Sigmoid colon (tissue), 6 donors: ENCODE measurements at regions not wholly inside any gene's neighbourhood (a gene's known extent, or its start where the extent isn't known, plus 50 kb on each side); places are given as distances from the start of the nearest gene placed in this dataset.
A peak's percentile ranks its signal among the peaks of the same experiment; 100 is the strongest.

Experiments
- DNase-seq: peaks from one replicate; pipeline ENCODE4 v3.0.0-alpha.2; 2019
- H3K27ac ChIP-seq, 4 donors: fragments of 200-600 bp; sonication (generic); one replicate each; pipeline ENCODE4 v1.5.1; 2016 to 2019; ENCODE audit warnings: mild to moderate bottlenecking in 1 of 4
- H3K27me3 ChIP-seq, 3 donors: fragments of 200-600 bp; sonication (generic); one replicate each; pipeline ENCODE4 v1.5.1; 2019; ENCODE audit warnings: mild to moderate bottlenecking in 1 of 3
- H3K36me3 ChIP-seq, 4 donors: fragments of 200-600 bp; sonication (generic); one replicate each; pipeline ENCODE4 v1.5.1; 2016 to 2019
- H3K4me1 ChIP-seq, 4 donors: fragments of 200-600 bp; sonication (generic); one replicate each; pipeline ENCODE4 v1.5.1; 2017 to 2019
- H3K4me3 ChIP-seq, 4 donors: fragments of 200-600 bp; sonication (generic); one replicate each; pipeline ENCODE4 v1.5.1; 2017 to 2019; ENCODE audit warnings: mild to moderate bottlenecking in 2 of 4, moderate library complexity in 1 of 4
- H3K9me3 ChIP-seq, 4 donors: fragments of 200-600 bp in 3 of 4; sonication (generic) in 3 of 4; one replicate each; pipeline versions ENCODE4 v1.5.1 to v1.6.1; 2013 to 2019
- EP300 ChIP-seq, 4 donors: sonication (generic); formaldehyde crosslinking; IDR thresholded peaks; one replicate each; pipeline ENCODE4 v1.6.1; 2017; ENCODE audit warnings: antibody characterized with exemption in 4 of 4
- POLR2A ChIP-seq, 2 donors: fragments of 450-650 bp; IDR thresholded peaks; one replicate each; pipeline ENCODE4 v1.6.1; 2016; ENCODE audit warnings: antibody characterized with exemption in 2 of 2, mild to moderate bottlenecking in 2 of 2, moderate library complexity in 2 of 2
- POLR2AphosphoS5 ChIP-seq, 4 donors: sonication (generic); formaldehyde crosslinking; IDR thresholded peaks; one replicate each; pipeline ENCODE4 v1.6.1; 2017; ENCODE audit warnings: antibody characterized with exemption in 4 of 4
- WGBS, 2 donors: extraction: QIAGEN DNeasy Blood & Tissue Kit; methylation state at CpG; one replicate each; pipeline ENCODE4 v1.1.7; 2013; 5-methylcytosine and 5-hydroxymethylcytosine counted together
- intact Hi-C: fragments of 100-400 bp; cut with DNase I; formaldehyde crosslinking; loops from one replicate; pipeline ENCODE4 v1.15.1; 2023
- TF ChIP-seq, protein P1 (sequence below), 4 experiments: fragments of 450-650 bp in 3 of 4; fragments of 200-600 bp in 1 of 4; IDR thresholded peaks; one replicate each; pipeline ENCODE4 v1.5.1; 2016 to 2019; ENCODE audit warnings: antibody characterized with exemption in 4 of 4, mild to moderate bottlenecking in 3 of 4, moderate library complexity in 2 of 4
- donor health status: healthy with polysubstance abuse.
- donor health status: healthy.

DNA sequence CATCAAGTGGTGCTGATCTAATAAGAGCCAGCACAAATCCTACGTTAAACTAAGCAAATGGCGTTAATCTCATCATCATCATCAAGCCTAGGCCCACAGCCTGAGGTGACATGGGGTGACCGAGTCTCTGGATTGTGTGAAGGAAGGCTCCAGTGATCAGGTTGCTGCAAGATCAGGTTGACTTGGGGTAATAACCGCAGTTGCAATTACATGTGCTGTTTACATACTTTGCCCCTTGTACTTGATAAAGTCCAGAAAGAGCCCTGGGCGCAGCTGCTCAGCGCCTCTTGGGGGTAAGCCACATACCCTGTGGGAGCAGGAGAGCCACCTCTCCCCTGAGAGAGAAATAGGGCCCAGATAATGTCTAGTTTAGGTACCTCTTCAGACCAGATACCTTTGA is 228.1 kb downstream of the WDR11 start:
- no peaks in the 10 kb centered on the region for H3K27me3 ChIP-seq
- DNase-seq: no peak
- 15 to 62% methylated on average over 6 of the region's 6 CpGs for WGBS, 2 donors
- no peaks in the 10 kb centered on the region for H3K36me3 ChIP-seq
- no peak overlapping the region for H3K4me3 ChIP-seq
- peaks cover 0 to 84% (median 56%) of the 10 kb centered on the region in 4 donors for H3K4me1 ChIP-seq
- intact Hi-C loops: loop anchor here (5.0 kb wide), 1 partner anchor 132 kb away; no protein-coding TSS in a partner anchor
- peak in 1 of 4 donors; percentile 55 for TF ChIP-seq EP300 (IDR thresholded peaks at IDR 0.05)
- peak in 3 of 4 donors; percentile 34 to 69 (median 62) for TF ChIP-seq POLR2AphosphoS5 (IDR thresholded peaks at IDR 0.05)
- TF ChIP-seq, protein P1, sequence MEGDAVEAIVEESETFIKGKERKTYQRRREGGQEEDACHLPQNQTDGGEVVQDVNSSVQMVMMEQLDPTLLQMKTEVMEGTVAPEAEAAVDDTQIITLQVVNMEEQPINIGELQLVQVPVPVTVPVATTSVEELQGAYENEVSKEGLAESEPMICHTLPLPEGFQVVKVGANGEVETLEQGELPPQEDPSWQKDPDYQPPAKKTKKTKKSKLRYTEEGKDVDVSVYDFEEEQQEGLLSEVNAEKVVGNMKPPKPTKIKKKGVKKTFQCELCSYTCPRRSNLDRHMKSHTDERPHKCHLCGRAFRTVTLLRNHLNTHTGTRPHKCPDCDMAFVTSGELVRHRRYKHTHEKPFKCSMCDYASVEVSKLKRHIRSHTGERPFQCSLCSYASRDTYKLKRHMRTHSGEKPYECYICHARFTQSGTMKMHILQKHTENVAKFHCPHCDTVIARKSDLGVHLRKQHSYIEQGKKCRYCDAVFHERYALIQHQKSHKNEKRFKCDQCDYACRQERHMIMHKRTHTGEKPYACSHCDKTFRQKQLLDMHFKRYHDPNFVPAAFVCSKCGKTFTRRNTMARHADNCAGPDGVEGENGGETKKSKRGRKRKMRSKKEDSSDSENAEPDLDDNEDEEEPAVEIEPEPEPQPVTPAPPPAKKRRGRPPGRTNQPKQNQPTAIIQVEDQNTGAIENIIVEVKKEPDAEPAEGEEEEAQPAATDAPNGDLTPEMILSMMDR (IDR thresholded peaks at IDR 0.05): no peak
- no peak for TF ChIP-seq POLR2A (IDR thresholded peaks at IDR 0.05)
- no peaks in the 10 kb centered on the region for H3K9me3 ChIP-seq
- peak overlapping the region; percentile 15 to 77 (median 65) for H3K27ac ChIP-seq

DNA sequence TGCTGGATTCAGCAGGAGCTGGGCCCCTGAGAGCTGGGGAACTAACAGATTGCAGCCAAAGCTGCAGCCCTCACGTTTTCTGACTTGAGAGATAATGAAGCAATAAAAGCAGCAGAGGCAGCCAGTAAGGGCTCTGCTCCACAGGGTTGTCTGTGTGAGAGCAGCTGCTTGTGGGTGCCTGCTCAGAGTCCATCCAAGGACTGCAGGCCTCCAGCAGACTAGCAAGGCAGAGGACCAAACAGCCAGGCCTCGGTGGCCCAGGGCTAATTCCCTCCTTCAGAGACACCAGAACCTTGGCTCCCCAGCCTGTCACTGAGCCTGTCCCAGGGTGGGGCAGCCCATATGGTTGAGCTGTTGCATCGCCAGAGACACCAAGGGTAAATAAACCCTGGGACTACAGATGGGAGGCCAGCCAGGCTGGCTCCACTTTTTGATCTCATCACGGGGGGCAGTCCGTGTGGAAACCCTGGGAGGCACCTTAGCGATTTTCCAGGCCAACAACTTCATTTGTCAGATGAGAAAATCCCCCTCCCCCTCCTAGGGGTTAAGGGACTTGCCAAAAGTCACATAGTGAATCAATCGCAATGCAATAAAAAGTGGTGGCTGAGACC is 229.2 kb downstream of the WDR11 start:
- no peak overlapping the region for H3K4me3 ChIP-seq
- no peaks in the 10 kb centered on the region for H3K27me3 ChIP-seq
- WGBS, 2 donors: 12 to 37% methylated on average over 7 of the region's 7 CpGs
- TF ChIP-seq POLR2A (IDR thresholded peaks at IDR 0.05): no peak
- peaks cover 0 to 72% (median 47%) of the 10 kb centered on the region in 4 donors for H3K4me1 ChIP-seq
- no peaks in the 10 kb centered on the region for H3K9me3 ChIP-seq
- no peaks in the 10 kb centered on the region for H3K36me3 ChIP-seq
- intact Hi-C loops: no loop called here
- DNase-seq: no peak
- H3K27ac ChIP-seq: peak overlapping the region in 3 of 4 donors; percentile 62 to 77 (median 68)

DNA sequence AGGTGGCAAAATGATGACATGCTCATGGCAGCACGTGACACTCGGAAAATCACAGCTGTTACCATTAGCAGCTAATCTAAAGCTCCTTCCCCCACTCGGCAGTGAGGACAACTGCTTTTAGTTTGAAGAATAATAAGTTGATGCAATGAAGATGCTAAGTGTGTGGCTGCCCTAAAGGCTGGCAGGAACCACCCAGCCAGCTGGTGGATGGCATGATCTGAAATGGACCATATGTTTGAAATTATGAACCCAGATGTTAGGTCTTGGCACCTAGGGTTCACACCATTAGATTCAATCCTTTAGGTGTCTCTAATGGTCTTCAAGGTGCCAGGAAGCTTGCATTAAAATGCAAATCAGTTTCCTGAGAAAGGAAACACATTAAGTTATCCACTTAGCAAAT is 230.1 kb downstream of the WDR11 start:
- no peak for DNase-seq
- Histone ChIP-seq H3K27ac (peak overlapping the region in 1 of 4 donors; percentile 77), H3K36me3 (no peaks in the 10 kb centered on the region), H3K27me3 (no peaks in the 10 kb centered on the region), H3K4me3 (no peak overlapping the region), H3K4me1 (peaks cover 0 to 63% (median 42%) of the 10 kb centered on the region in 4 donors), H3K9me3 (no peaks in the 10 kb centered on the region)
- WGBS, 2 donors: 81 to 86% methylated on average over 3 of the region's 3 CpGs
- intact Hi-C loops: no loop called here
- TF ChIP-seq EP300 (IDR thresholded peaks at IDR 0.05): no peak

DNA sequence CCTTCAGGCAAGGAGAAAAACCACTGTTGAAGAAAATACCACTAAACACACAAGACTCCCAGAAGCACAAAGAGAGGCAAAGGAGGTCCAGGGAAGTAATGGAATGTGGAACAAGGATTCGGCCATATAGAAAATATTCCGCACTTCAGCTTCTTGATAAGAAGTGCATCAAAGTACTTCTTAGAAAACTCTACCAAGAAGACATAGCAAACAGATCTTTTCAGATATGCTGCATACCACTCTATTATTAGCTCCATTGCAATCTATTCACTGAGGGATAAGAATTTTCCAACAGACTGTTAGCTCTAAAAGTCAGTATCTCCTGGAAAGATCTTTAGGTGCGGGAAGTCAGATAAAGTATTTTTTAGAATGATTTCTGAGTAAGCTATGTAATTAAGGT is 231.8 kb downstream of the WDR11 start:
- Histone ChIP-seq H3K4me1 (peaks cover 0 to 61% (median 35%) of the 10 kb centered on the region in 4 donors), H3K27ac (no peak overlapping the region), H3K27me3 (no peaks in the 10 kb centered on the region), H3K36me3 (no peaks in the 10 kb centered on the region), H3K9me3 (no peaks in the 10 kb centered on the region), H3K4me3 (no peak overlapping the region)
- no peak for DNase-seq
- intact Hi-C loops: no loop called here
- TF ChIP-seq POLR2A (IDR thresholded peaks at IDR 0.05): no peak
- no peak for TF ChIP-seq POLR2AphosphoS5 (IDR thresholded peaks at IDR 0.05)
- TF ChIP-seq, protein P1 (IDR thresholded peaks at IDR 0.05): no peak
- no peak for TF ChIP-seq EP300 (IDR thresholded peaks at IDR 0.05)
- WGBS, 2 donors: 95 to 97% methylated on average over 3 of the region's 3 CpGs

DNA sequence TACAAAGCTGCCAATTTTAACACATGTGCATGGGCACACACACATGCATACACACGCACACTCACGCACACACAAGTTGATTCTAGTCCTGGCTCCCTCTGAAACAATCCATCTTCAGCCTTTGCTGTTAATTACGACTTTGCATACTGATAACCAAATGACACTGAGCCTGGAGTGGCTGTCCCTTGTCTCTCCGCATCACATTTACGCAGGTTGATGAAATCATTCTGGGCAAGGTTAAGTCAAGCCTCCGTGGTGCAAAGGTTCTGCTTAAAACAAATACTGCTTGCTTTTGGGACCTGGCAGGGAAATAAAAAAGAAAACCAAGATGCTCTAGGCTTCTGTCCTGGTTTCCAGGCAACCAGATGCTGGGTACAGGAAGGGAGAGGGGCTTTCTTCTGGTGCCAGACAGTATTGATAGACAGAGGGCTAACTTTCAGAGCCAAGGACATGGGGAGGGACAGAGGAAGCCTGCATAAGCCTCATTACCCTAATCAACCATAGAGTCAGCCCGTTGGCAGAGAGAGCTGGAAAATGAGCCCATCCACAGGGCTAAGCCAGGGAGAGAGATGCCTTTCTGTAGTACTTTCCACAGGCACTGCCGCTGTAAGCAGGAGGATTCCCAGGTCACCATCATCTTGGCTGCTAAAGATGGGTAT is 233.0 kb downstream of the WDR11 start:
- no peak for TF ChIP-seq POLR2AphosphoS5 (IDR thresholded peaks at IDR 0.05)
- TF ChIP-seq POLR2A (IDR thresholded peaks at IDR 0.05): no peak
- TF ChIP-seq, protein P1 (IDR thresholded peaks at IDR 0.05): no peak
- no peak for TF ChIP-seq EP300 (IDR thresholded peaks at IDR 0.05)
- Histone ChIP-seq H3K4me3 (no peak overlapping the region), H3K27me3 (no peaks in the 10 kb centered on the region), H3K36me3 (no peaks in the 10 kb centered on the region), H3K9me3 (no peaks in the 10 kb centered on the region), H3K4me1 (peaks cover 0 to 54% (median 27%) of the 10 kb centered on the region in 4 donors), H3K27ac (no peak overlapping the region)
- WGBS, 2 donors: 78 to 79% methylated on average over 8 of the region's 8 CpGs
- no peak for DNase-seq
- intact Hi-C loops: no loop called here
